Sigmoid colon (tissue), 6 donors: ENCODE measurements at regions not wholly inside any gene's neighbourhood (a gene's known extent, or its start where the extent isn't known, plus 50 kb on each side); places are given as distances from the start of the nearest gene placed in this dataset.

Source experiments
- DNase-seq: peaks from one replicate; pipeline ENCODE4 v3.0.0-alpha.2; 2019
- H3K27ac ChIP-seq, 4 donors: fragments of 200-600 bp; sonication (generic); one replicate each; pipeline ENCODE4 v1.5.1; 2016 to 2019; ENCODE audit warnings: mild to moderate bottlenecking in 1 of 4
- H3K27me3 ChIP-seq, 3 donors: fragments of 200-600 bp; sonication (generic); one replicate each; pipeline ENCODE4 v1.5.1; 2019; ENCODE audit warnings: mild to moderate bottlenecking in 1 of 3
- H3K36me3 ChIP-seq, 4 donors: fragments of 200-600 bp; sonication (generic); one replicate each; pipeline ENCODE4 v1.5.1; 2016 to 2019
- H3K4me1 ChIP-seq, 4 donors: fragments of 200-600 bp; sonication (generic); one replicate each; pipeline ENCODE4 v1.5.1; 2017 to 2019
- H3K4me3 ChIP-seq, 4 donors: fragments of 200-600 bp; sonication (generic); one replicate each; pipeline ENCODE4 v1.5.1; 2017 to 2019; ENCODE audit warnings: mild to moderate bottlenecking in 2 of 4, moderate library complexity in 1 of 4
- H3K9me3 ChIP-seq, 4 donors: fragments of 200-600 bp in 3 of 4; sonication (generic) in 3 of 4; one replicate each; pipeline versions ENCODE4 v1.5.1 to v1.6.1; 2013 to 2019
- CTCF ChIP-seq, 4 experiments: fragments of 450-650 bp in 3 of 4; fragments of 200-600 bp in 1 of 4; IDR thresholded peaks; one replicate each; pipeline ENCODE4 v1.5.1; 2016 to 2019; ENCODE audit warnings: antibody characterized with exemption in 4 of 4, mild to moderate bottlenecking in 3 of 4, moderate library complexity in 2 of 4
- EP300 ChIP-seq, 4 donors: sonication (generic); formaldehyde crosslinking; IDR thresholded peaks; one replicate each; pipeline ENCODE4 v1.6.1; 2017; ENCODE audit warnings: antibody characterized with exemption in 4 of 4
- POLR2A ChIP-seq, 2 donors: fragments of 450-650 bp; IDR thresholded peaks; one replicate each; pipeline ENCODE4 v1.6.1; 2016; ENCODE audit warnings: antibody characterized with exemption in 2 of 2, mild to moderate bottlenecking in 2 of 2, moderate library complexity in 2 of 2
- POLR2AphosphoS5 ChIP-seq, 4 donors: sonication (generic); formaldehyde crosslinking; IDR thresholded peaks; one replicate each; pipeline ENCODE4 v1.6.1; 2017; ENCODE audit warnings: antibody characterized with exemption in 4 of 4
- whole genome bisulfite sequencing, 2 donors: extraction: QIAGEN DNeasy Blood & Tissue Kit; methylation state at CpG; one replicate each; pipeline ENCODE4 v1.1.7; 2013; 5-methylcytosine and 5-hydroxymethylcytosine counted together
- intact Hi-C: fragments of 100-400 bp; cut with DNase I; formaldehyde crosslinking; loops from one replicate; pipeline ENCODE4 v1.15.1; 2023
- donor health status: healthy with polysubstance abuse.
- donor health status: healthy.

- Histone ChIP-seq H3K4me3 (no peak overlapping the region), H3K27me3 (no peaks in the 10 kb centered on the region), H3K9me3 (no peaks in the 10 kb centered on the region), H3K4me1 (no peaks in the 10 kb centered on the region), H3K27ac (no peak overlapping the region), H3K36me3 (no peaks in the 10 kb centered on the region)
- WGBS, 2 donors: 90 to 91% methylated on average over 6 of the region's 6 CpGs
- no peak for DNase-seq
- intact Hi-C loops: no loop called here
- TF ChIP-seq POLR2A (IDR thresholded peaks at IDR 0.05) (no peak), CTCF (IDR thresholded peaks at IDR 0.05) (no peak), POLR2AphosphoS5 (IDR thresholded peaks at IDR 0.05) (no peak), EP300 (IDR thresholded peaks at IDR 0.05) (no peak)
Observed at GRCh38 chr1:9478021-9478420, 61.2 kb upstream of the SLC25A33 start.

- intact Hi-C loops: no loop called here
- TF ChIP-seq EP300 (IDR thresholded peaks at IDR 0.05) (no peak), CTCF (IDR thresholded peaks at IDR 0.05) (no peak), POLR2A (IDR thresholded peaks at IDR 0.05) (no peak), POLR2AphosphoS5 (IDR thresholded peaks at IDR 0.05) (no peak)
- no peak for DNase-seq
- Histone ChIP-seq H3K4me3 (no peak overlapping the region), H3K9me3 (no peaks in the 10 kb centered on the region), H3K4me1 (no peaks in the 10 kb centered on the region), H3K36me3 (no peaks in the 10 kb centered on the region), H3K27me3 (no peaks in the 10 kb centered on the region), H3K27ac (no peak overlapping the region)
- WGBS, 2 donors: 72 to 78% methylated on average over 6 of the region's 6 CpGs
Observed at GRCh38 chr1:9481048-9481447, 58.2 kb upstream of the SLC25A33 start.

- H3K27me3 ChIP-seq: no peaks in the 10 kb centered on the region
- H3K36me3 ChIP-seq: no peaks in the 10 kb centered on the region
- no peak for TF ChIP-seq POLR2A (IDR thresholded peaks at IDR 0.05)
- TF ChIP-seq CTCF (IDR thresholded peaks at IDR 0.05): no peak
- TF ChIP-seq POLR2AphosphoS5 (IDR thresholded peaks at IDR 0.05): no peak
- H3K4me1 ChIP-seq: no peaks in the 10 kb centered on the region
- DNase-seq: no peak
- no peak overlapping the region for H3K27ac ChIP-seq
- no peak overlapping the region for H3K4me3 ChIP-seq
- intact Hi-C loops: no loop called here
- H3K9me3 ChIP-seq: no peaks in the 10 kb centered on the region
- 86 to 87% methylated on average over 9 of the region's 9 CpGs for WGBS, 2 donors
Observed at GRCh38 chr1:9482403-9482802, 56.9 kb upstream of the SLC25A33 start.

GRCh38 chr1:9482816-9483572, 56.3 kb upstream of the SLC25A33 start:
- intact Hi-C loops: no loop called here

More at GRCh38 chr1:9482816-9483572, 56.3 kb upstream of the SLC25A33 start:
- DNase-seq: no peak
- Histone ChIP-seq H3K9me3 (no peaks in the 10 kb centered on the region), H3K36me3 (no peaks in the 10 kb centered on the region), H3K27ac (no peak overlapping the region), H3K4me1 (no peaks in the 10 kb centered on the region), H3K27me3 (no peaks in the 10 kb centered on the region), H3K4me3 (no peak overlapping the region)
- WGBS, 2 donors: 74 to 84% methylated on average over 19 of the region's 19 CpGs
- TF ChIP-seq CTCF (IDR thresholded peaks at IDR 0.05) (no peak), POLR2A (IDR thresholded peaks at IDR 0.05) (no peak), EP300 (IDR thresholded peaks at IDR 0.05) (no peak), POLR2AphosphoS5 (IDR thresholded peaks at IDR 0.05) (no peak)
